Naive thymus-derived CD4-positive, alpha-beta T cell (primary cell): ENCODE measurements at regions not wholly inside any gene's neighbourhood (a gene's known extent, or its start where the extent isn't known, plus 50 kb on each side); places are given as distances from the start of the nearest gene placed in this dataset.

Experiments used
- ATAC-seq: fragments of 150-1000 bp; cut with Tn5 transposase; 2 replicates; pipeline ENCODE4 v1.10.0; 2021; ENCODE audit warnings: mild to moderate bottlenecking, moderate library complexity
- CTCF ChIA-PET: fragments of 350-600 bp; sonication (Branson Sonifier 250); formaldehyde crosslinking; loops from one replicate; lab custom pipeline; 2021; ENCODE audit warnings: antibody characterized with exemption; lab: Charles Lee
- POLR2A ChIA-PET: fragments of 350-600 bp; sonication (Branson Sonifier 250); formaldehyde crosslinking; loops from one replicate; lab custom pipeline; 2021; ENCODE audit warnings: antibody characterized with exemption, inconsistent platforms; lab: Charles Lee
- DNase-seq, 9 donors: peaks; one replicate each; pipeline versions ENCODE4 v3.0.0 to v3.0.0-alpha.2; 2020 to 2022; ENCODE audit warnings: mixed read lengths in 1 of 9
- H3K27ac ChIP-seq: one replicate; pipeline ENCODE4 v1.7.0; 2013; ENCODE audit warnings: mild to moderate bottlenecking, low read depth, low read length, moderate library complexity
- H3K27me3 ChIP-seq, 2 donors: one replicate each; pipeline ENCODE4 v1.7.0; 2013; ENCODE audit warnings: low read length in 2 of 2, mild to moderate bottlenecking in 2 of 2, moderate library complexity in 2 of 2; ENCODE audit not compliant: control insufficient read depth in 2 of 2, insufficient read depth in 2 of 2
- H3K36me3 ChIP-seq, 3 experiments: 1 replicate in 2 of 3; 2 replicates in 1 of 3; pipeline ENCODE4 v1.7.0; 2013; ENCODE audit warnings: low read length in 3 of 3, mild to moderate bottlenecking in 3 of 3, moderate library complexity in 1 of 3; ENCODE audit not compliant: insufficient read depth in 3 of 3, control insufficient read depth in 2 of 3
- H3K4me1 ChIP-seq, 2 donors: one replicate each; pipeline ENCODE4 v1.7.0; 2013; ENCODE audit warnings: low read length in 2 of 2, mild to moderate bottlenecking in 2 of 2, moderate library complexity in 1 of 2; ENCODE audit not compliant: control insufficient read depth in 2 of 2, insufficient read depth in 2 of 2
- H3K4me3 ChIP-seq: 2 replicates; pipeline ENCODE4 v1.7.0; 2013; ENCODE audit warnings: mild to moderate bottlenecking, low read length
- H3K9me3 ChIP-seq, 3 experiments: 1 replicate in 2 of 3; 2 replicates in 1 of 3; pipeline ENCODE4 v1.7.0; 2013; ENCODE audit warnings: low read length in 3 of 3; ENCODE audit not compliant: control insufficient read depth in 2 of 3
- H3K27ac Mint-ChIP-seq, 9 donors: one replicate each; pipeline ENCODE4 v1.8.0; 2020 to 2022; ENCODE audit warnings: mixed read lengths in 9 of 9, mild to moderate bottlenecking in 8 of 9, moderate library complexity in 5 of 9, inconsistent platforms in 2 of 9
- H3K27me3 Mint-ChIP-seq, 5 donors: one replicate each; pipeline ENCODE4 v1.8.0; 2021 to 2022; ENCODE audit warnings: mixed read lengths in 5 of 5, mild to moderate bottlenecking in 1 of 5
- H3K36me3 Mint-ChIP-seq, 5 donors: one replicate each; pipeline ENCODE4 v1.8.0; 2020 to 2022; ENCODE audit warnings: mixed read lengths in 5 of 5, mild to moderate bottlenecking in 3 of 5, inconsistent platforms in 1 of 5
- H3K4me1 Mint-ChIP-seq, 7 donors: one replicate each; pipeline ENCODE4 v1.8.0; 2020 to 2022; ENCODE audit warnings: mixed read lengths in 7 of 7, mild to moderate bottlenecking in 3 of 7, inconsistent platforms in 1 of 7
- H3K4me3 Mint-ChIP-seq, 10 donors: one replicate each; pipeline ENCODE4 v1.8.0; 2020 to 2022; ENCODE audit warnings: mild to moderate bottlenecking in 10 of 10, mixed read lengths in 10 of 10, moderate library complexity in 6 of 10, inconsistent platforms in 2 of 10
- H3K9me3 Mint-ChIP-seq, 11 donors: one replicate each; pipeline ENCODE4 v1.8.0; 2020 to 2022; ENCODE audit warnings: mixed read lengths in 11 of 11, mild to moderate bottlenecking in 4 of 11, inconsistent platforms in 1 of 11, moderate library complexity in 1 of 11
- intact Hi-C, 2 donors: fragments of 100-400 bp; cut with micrococcal nuclease; formaldehyde crosslinking; loops; one replicate each; pipeline ENCODE4 v1.15.1; 2023

DNA sequence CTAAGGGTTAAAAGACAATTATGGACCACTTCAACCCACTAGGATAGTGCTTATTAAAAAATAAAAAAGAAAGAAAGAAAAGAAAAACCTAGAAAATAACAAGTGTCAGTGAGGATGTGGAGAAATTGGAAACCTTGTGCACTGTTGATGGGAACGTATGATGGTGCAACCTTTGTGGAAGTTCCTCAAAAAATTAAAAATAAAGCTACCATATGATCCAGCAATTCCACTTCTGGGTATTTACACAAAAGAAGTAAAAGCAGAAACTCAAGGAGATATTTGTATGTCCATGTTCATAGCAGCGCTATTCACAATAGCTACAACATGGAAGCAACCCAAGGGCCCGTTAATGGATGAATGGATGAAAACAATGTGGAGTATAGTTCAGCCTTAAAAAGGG is 115.2 kb upstream of the ATP1A1 start:
- H3K27ac ChIP-seq = no peak overlapping the region
- Mint-ChIP-seq H3K4me1 (peaks cover 14 to 39% (median 29%) of the 10 kb centered on the region in 7 donors), H3K9me3 (peaks cover 0 to 2% (median 0%) of the 10 kb centered on the region in 11 donors), H3K4me3 (no peak overlapping the region), H3K27me3 (no peaks in the 10 kb centered on the region), H3K27ac (peak overlapping the region in 1 of 9 donors; percentile 44), H3K36me3 (no peaks in the 10 kb centered on the region)
- H3K4me1 ChIP-seq = peaks cover 0 to 8% of the 10 kb centered on the region in 2 donors
- intact Hi-C loops = no loop called here
- DNase-seq (no peak), ATAC-seq (no peak)
- no peak overlapping the region for H3K4me3 ChIP-seq
- POLR2A ChIA-PET = interaction anchor here (0.7 to 0.9 kb wide), 2 partner anchors 11 to 92 kb away, joined by 3 to 4 read pairs; no protein-coding TSS in a partner anchor
- no peaks in the 10 kb centered on the region for H3K9me3 ChIP-seq
- H3K36me3 ChIP-seq = no peaks in the 10 kb centered on the region
- H3K27me3 ChIP-seq = no peaks in the 10 kb centered on the region
- CTCF ChIA-PET = no interaction called here

DNA sequence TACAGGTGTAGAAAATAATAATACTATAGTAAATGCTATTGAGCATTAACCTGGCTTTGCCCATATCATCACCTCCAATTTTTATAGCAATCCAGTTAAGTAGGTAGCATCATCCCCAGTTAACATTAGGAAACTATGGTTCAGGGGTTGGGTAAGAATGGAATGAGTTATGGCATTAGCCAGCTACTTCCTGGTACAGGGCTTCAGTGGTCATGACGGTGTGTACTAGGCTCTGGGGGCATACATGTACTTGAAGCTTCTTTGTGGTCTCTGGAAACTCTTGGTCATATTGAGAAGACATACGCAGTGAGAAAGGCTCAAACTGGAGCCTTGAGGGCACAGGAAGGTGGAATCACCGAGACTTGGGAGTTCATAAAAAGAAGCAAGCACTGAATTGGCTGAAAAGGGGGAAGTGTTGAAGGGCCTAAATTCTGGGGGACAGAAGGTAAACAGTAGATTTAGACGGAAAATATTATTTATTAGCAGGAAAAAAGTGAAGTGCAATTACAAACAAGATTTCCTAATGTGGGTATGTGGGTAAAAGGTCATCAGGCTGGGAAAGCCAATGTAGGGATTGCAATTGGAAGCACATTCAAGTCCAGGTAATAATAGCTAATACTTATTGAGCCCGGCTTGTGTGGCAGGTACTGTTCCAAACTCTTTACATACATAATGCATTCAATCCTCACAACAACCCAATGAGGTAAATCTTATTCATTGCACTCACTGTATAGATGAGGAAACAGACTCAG is 114.2 kb upstream of the ATP1A1 start:
- Mint-ChIP-seq H3K4me1 (peaks cover 14 to 40% (median 32%) of the 10 kb centered on the region in 7 donors), H3K4me3 (no peak overlapping the region), H3K27ac (no peak overlapping the region), H3K9me3 (peaks cover 0 to 2% (median 0%) of the 10 kb centered on the region in 11 donors), H3K27me3 (no peaks in the 10 kb centered on the region), H3K36me3 (no peaks in the 10 kb centered on the region)
- ChIA-PET CTCF (interaction anchor here (0.6 kb wide), 1 partner anchor 1276 kb away, joined by 3 read pairs; no protein-coding TSS in a partner anchor), POLR2A (interaction anchor here (0.9 kb wide), 1 partner anchor 16 kb away, joined by 3 read pairs; no protein-coding TSS in a partner anchor)
- ATAC-seq = no peak
- no peak overlapping the region for H3K4me3 ChIP-seq
- no peak for DNase-seq
- intact Hi-C loops = no loop called here
- no peaks in the 10 kb centered on the region for H3K9me3 ChIP-seq
- H3K4me1 ChIP-seq = peaks cover 0 to 10% of the 10 kb centered on the region in 2 donors
- H3K36me3 ChIP-seq = no peaks in the 10 kb centered on the region
- no peak overlapping the region for H3K27ac ChIP-seq
- H3K27me3 ChIP-seq = no peaks in the 10 kb centered on the region

DNA sequence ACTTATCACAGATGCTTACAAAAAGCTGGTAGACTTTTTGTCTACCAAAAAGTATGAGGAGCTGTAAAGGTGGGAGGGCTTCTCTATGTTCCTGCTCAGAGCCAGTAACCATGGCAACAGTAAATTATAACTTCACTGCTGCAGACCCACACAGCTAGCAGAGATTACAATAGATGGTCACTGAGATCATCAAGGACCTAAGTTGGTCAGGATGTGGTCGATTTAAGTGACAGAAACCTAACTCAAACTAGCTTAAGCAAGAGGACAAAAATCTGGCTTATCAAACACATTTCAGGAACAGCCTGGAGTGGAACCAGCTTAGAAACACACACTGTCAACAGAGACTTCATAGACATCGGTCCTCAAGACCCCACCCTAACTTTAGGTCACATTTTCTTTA is 113.4 kb upstream of the ATP1A1 start:
- Histone ChIP-seq H3K4me1 (peaks cover 0 to 10% of the 10 kb centered on the region in 2 donors), H3K9me3 (no peaks in the 10 kb centered on the region), H3K4me3 (no peak overlapping the region), H3K27ac (no peak overlapping the region), H3K27me3 (no peaks in the 10 kb centered on the region), H3K36me3 (no peaks in the 10 kb centered on the region)
- H3K9me3 Mint-ChIP-seq = peaks cover 0 to 2% (median 0%) of the 10 kb centered on the region in 11 donors
- ChIA-PET CTCF (no interaction called here), POLR2A (no interaction called here)
- ATAC-seq = peak; percentile 18
- no peak overlapping the region for H3K4me3 Mint-ChIP-seq
- DNase-seq = no peak
- H3K27me3 Mint-ChIP-seq = no peaks in the 10 kb centered on the region
- H3K36me3 Mint-ChIP-seq = no peaks in the 10 kb centered on the region
- peaks cover 14 to 39% (median 30%) of the 10 kb centered on the region in 7 donors for H3K4me1 Mint-ChIP-seq
- no peak overlapping the region for H3K27ac Mint-ChIP-seq
- intact Hi-C loops = loop anchor here in 1 of 2 donors (5.0 kb wide), 1 partner anchor 38 kb away; no protein-coding TSS in a partner anchor

DNA sequence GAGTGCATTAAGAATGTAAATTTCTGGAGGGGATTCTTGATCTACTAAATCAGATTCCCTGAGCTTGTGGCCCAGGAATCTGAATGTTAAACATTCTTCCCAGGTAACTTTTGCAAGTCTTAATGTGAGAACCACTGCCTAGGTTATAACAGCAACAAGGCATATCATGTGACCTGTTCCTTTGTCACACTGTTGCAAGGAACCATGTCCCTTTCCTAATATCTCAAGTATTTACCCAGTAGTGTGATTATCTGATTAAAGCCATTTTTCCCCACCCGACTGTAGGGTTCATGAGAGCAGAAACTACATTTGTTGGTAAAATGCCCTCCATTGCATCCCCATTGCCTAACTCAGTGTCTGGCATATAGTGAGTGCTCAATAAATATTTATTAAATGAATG is 112.9 kb upstream of the ATP1A1 start:
- no peak overlapping the region for H3K27ac Mint-ChIP-seq
- POLR2A ChIA-PET = interaction anchor here (1.6 kb wide), 1 partner anchor 19 kb away, joined by 3 read pairs; no protein-coding TSS in a partner anchor
- DNase-seq = no peak
- H3K4me3 Mint-ChIP-seq = no peak overlapping the region
- Histone ChIP-seq H3K27ac (no peak overlapping the region), H3K27me3 (no peaks in the 10 kb centered on the region), H3K4me3 (no peak overlapping the region), H3K9me3 (no peaks in the 10 kb centered on the region), H3K36me3 (no peaks in the 10 kb centered on the region), H3K4me1 (peaks cover 0 to 10% of the 10 kb centered on the region in 2 donors)
- CTCF ChIA-PET = no interaction called here
- no peak for ATAC-seq
- no peaks in the 10 kb centered on the region for H3K36me3 Mint-ChIP-seq
- peaks cover 14 to 36% (median 25%) of the 10 kb centered on the region in 7 donors for H3K4me1 Mint-ChIP-seq
- no peaks in the 10 kb centered on the region for H3K27me3 Mint-ChIP-seq
- intact Hi-C loops = loop anchor here in 1 of 2 donors (5.0 kb wide), 1 partner anchor 37 kb away; no protein-coding TSS in a partner anchor
- peaks cover 0 to 2% (median 0%) of the 10 kb centered on the region in 11 donors for H3K9me3 Mint-ChIP-seq

DNA sequence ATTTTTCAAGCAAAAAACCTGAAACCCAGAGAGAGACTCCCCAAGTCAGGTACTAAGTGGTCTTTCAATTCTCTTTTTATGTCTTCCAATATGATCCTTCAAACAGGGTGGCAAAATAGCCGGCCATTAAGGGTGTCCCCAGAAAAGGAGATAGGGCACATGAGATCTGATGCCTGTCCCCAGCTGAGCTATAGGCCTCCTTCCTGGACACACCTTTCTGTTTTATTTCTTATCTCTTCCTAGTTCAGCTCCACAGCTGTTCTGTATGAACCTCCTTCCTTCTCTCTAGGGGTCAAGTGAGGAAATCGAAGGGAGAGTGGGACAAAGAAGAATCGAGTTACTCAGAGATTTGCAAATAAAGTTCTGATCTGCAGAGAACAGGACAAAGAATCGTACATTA is 112.4 kb upstream of the ATP1A1 start:
- intact Hi-C loops = loop anchor here in 1 of 2 donors (5.0 kb wide), 1 partner anchor 37 kb away; no protein-coding TSS in a partner anchor
- Mint-ChIP-seq H3K4me1 (peaks cover 13 to 35% (median 26%) of the 10 kb centered on the region in 7 donors), H3K27me3 (no peaks in the 10 kb centered on the region), H3K36me3 (no peaks in the 10 kb centered on the region), H3K27ac (peak overlapping the region in 1 of 9 donors; percentile 37), H3K4me3 (no peak overlapping the region), H3K9me3 (peaks cover 0 to 2% (median 0%) of the 10 kb centered on the region in 11 donors)
- no peaks in the 10 kb centered on the region for H3K9me3 ChIP-seq
- no peak overlapping the region for H3K27ac ChIP-seq
- DNase-seq = no peak
- H3K27me3 ChIP-seq = no peaks in the 10 kb centered on the region
- ChIA-PET CTCF (no interaction called here), POLR2A (interaction anchor here (1.6 kb wide), 1 partner anchor 18 kb away, joined by 3 read pairs; no protein-coding TSS in a partner anchor)
- no peaks in the 10 kb centered on the region for H3K36me3 ChIP-seq
- no peak for ATAC-seq
- no peak overlapping the region for H3K4me3 ChIP-seq
- peaks cover 0 to 10% of the 10 kb centered on the region in 2 donors for H3K4me1 ChIP-seq

DNA sequence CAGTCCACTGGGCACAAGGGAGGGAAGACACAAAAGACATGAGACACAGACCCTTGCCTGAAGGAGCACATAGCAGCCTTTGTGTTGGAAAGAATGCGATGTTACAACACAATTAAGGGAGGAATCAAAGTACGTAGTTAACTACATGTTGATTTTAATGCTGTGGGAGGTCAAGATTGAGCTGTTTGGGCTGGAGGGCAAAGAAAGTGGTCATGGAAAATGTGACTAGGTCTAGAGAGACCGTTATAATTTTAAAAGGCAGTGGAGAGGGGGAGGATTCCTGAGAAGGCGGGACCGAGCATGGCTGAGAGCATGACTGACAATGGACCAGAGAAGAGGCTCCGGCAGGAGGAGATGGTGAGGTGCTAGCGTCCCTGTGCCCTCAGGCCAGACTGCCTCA is 111.8 kb upstream of the ATP1A1 start:
- Mint-ChIP-seq H3K36me3 (no peaks in the 10 kb centered on the region), H3K4me3 (no peak overlapping the region), H3K27ac (peak overlapping the region in 2 of 9 donors; percentile 7 to 37), H3K4me1 (peaks cover 12 to 41% (median 28%) of the 10 kb centered on the region in 7 donors), H3K27me3 (no peaks in the 10 kb centered on the region), H3K9me3 (peaks cover 0 to 4% (median 0%) of the 10 kb centered on the region in 11 donors)
- H3K27me3 ChIP-seq = no peaks in the 10 kb centered on the region
- ATAC-seq (no peak), DNase-seq (no peak)
- CTCF ChIA-PET = no interaction called here
- peaks cover 0 to 10% of the 10 kb centered on the region in 2 donors for H3K4me1 ChIP-seq
- H3K9me3 ChIP-seq = no peaks in the 10 kb centered on the region
- H3K36me3 ChIP-seq = no peaks in the 10 kb centered on the region
- no peak overlapping the region for H3K4me3 ChIP-seq
- POLR2A ChIA-PET = interaction anchor here (1.6 kb wide), 1 partner anchor 18 kb away, joined by 3 read pairs; no protein-coding TSS in a partner anchor
- intact Hi-C loops = loop anchor here in 1 of 2 donors (5.0 kb wide), 1 partner anchor 36 kb away; no protein-coding TSS in a partner anchor
- H3K27ac ChIP-seq = no peak overlapping the region
